PC-3 (cell line): ENCODE measurements at regions not wholly inside any gene's neighbourhood (a gene's known extent, or its start where the extent isn't known, plus 50 kb on each side); places are given as distances from the start of the nearest gene placed in this dataset.

Experiments used
- CTCF ChIP-seq: fragments of 300-600 bp; sonication (generic); conservative IDR thresholded peaks from 2 replicates; pipeline ENCODE4 v1.5.1; 2017; ENCODE audit warnings: antibody characterized with exemption, low read depth, mild to moderate bottlenecking, low read length
- EZH2 ChIP-seq: fragments of 300-600 bp; sonication (generic); IDR thresholded peaks from one replicate; pipeline ENCODE4 v1.6.1; 2017; ENCODE audit warnings: antibody characterized with exemption, mild to moderate bottlenecking, low read length; ENCODE audit not compliant: unreplicated experiment
- EZH2phosphoT487 ChIP-seq: fragments of 300-600 bp; sonication (generic); IDR thresholded peaks from 2 replicates; pipeline ENCODE4 v1.6.1; 2018; ENCODE audit warnings: mild to moderate bottlenecking, antibody characterized with exemption, low read length, borderline replicate concordance

GRCh38 chr3:72195895-72196294 is 410.9 kb upstream of the PROK2 start:
- TF ChIP-seq CTCF (no peak), EZH2 (no peak), EZH2phosphoT487 (no peak)
